Ishikawa (cell line): ENCODE measurements at regions not wholly inside any gene's neighbourhood (a gene's known extent, or its start where the extent isn't known, plus 50 kb on each side); places are given as distances from the start of the nearest gene placed in this dataset.

Experiments
- CEBPB ChIP-seq: IDR thresholded peaks from 2 replicates; pipeline ENCODE4 v1.6.1; 2012
- CREB1 ChIP-seq: IDR thresholded peaks from 2 replicates; pipeline ENCODE4 v1.6.1; 2012; ENCODE audit warnings: low read depth
- EGR1 ChIP-seq: IDR thresholded peaks from 2 replicates; pipeline ENCODE4 v1.6.1; 2012
- EP300 ChIP-seq: IDR thresholded peaks from 2 replicates; pipeline ENCODE4 v1.6.1; 2012; ENCODE audit warnings: borderline replicate concordance
- FOXM1 ChIP-seq: IDR thresholded peaks from 2 replicates; pipeline ENCODE4 v1.6.1; 2012; ENCODE audit warnings: low read depth, borderline replicate concordance
- NFIC ChIP-seq: IDR thresholded peaks from 2 replicates; pipeline ENCODE4 v1.6.1; 2012
- RAD21 ChIP-seq: IDR thresholded peaks from 2 replicates; pipeline ENCODE4 v1.6.1; 2012; ENCODE audit warnings: low read depth
- TAF1 ChIP-seq: IDR thresholded peaks from 2 replicates; pipeline ENCODE4 v1.6.1; 2012; ENCODE audit warnings: low read depth, mild to moderate bottlenecking
- TCF12 ChIP-seq: IDR thresholded peaks from 2 replicates; pipeline ENCODE4 v1.6.1; 2012; ENCODE audit warnings: low read depth
- TEAD4 ChIP-seq: IDR thresholded peaks from 2 replicates; pipeline ENCODE4 v1.6.1; 2012
- YY1 ChIP-seq: IDR thresholded peaks from 2 replicates; pipeline ENCODE4 v1.6.1; 2012; ENCODE audit warnings: low read depth
- ZBTB7A ChIP-seq: IDR thresholded peaks from 2 replicates; pipeline ENCODE4 v1.6.1; 2012; ENCODE audit warnings: low read depth
- TF ChIP-seq, protein P1 (sequence below): IDR thresholded peaks from 2 replicates; pipeline ENCODE4 v1.6.1; 2012
- TF ChIP-seq, protein P2 (sequence below): IDR thresholded peaks from 2 replicates; pipeline ENCODE4 v1.6.1; 2012
- TF ChIP-seq, protein P3 (sequence below): IDR thresholded peaks from 2 replicates; pipeline ENCODE4 v1.6.1; 2012; ENCODE audit warnings: low read depth, mild to moderate bottlenecking

DNA sequence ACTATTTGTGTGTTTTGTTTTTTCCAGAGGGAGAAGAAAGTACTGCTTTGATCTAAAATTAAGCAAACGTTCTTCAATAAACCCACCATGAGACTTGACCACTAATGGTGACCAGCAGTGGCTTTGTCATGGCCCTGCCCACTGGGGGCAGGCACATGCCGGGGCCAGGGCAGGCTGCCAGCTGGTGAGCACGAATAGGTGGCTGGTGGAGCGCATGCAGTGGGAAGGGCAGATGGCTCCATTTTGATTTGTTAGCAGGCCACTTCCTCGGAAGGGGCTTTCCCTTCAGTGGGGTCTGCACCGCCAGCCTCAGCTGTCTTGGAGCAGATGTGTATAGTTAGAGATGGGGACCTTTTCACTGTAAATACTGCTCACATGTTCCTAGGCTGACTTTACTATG is 277.1 kb downstream of the SOX11 start:
- TF ChIP-seq CEBPB (no peak), YY1 (no peak), FOXM1 (no peak), CREB1 (no peak), NFIC (no peak), TAF1 (no peak), EGR1 (no peak), TEAD4 (no peak), EP300 (no peak), ZBTB7A (no peak), TCF12 (no peak), RAD21 (no peak)
- TF ChIP-seq, protein P1, sequence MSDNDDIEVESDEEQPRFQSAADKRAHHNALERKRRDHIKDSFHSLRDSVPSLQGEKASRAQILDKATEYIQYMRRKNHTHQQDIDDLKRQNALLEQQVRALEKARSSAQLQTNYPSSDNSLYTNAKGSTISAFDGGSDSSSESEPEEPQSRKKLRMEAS: no peak
- TF ChIP-seq, protein P2, sequence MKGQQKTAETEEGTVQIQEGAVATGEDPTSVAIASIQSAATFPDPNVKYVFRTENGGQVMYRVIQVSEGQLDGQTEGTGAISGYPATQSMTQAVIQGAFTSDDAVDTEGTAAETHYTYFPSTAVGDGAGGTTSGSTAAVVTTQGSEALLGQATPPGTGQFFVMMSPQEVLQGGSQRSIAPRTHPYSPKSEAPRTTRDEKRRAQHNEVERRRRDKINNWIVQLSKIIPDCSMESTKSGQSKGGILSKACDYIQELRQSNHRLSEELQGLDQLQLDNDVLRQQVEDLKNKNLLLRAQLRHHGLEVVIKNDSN: no peak
- TF ChIP-seq, protein P3, sequence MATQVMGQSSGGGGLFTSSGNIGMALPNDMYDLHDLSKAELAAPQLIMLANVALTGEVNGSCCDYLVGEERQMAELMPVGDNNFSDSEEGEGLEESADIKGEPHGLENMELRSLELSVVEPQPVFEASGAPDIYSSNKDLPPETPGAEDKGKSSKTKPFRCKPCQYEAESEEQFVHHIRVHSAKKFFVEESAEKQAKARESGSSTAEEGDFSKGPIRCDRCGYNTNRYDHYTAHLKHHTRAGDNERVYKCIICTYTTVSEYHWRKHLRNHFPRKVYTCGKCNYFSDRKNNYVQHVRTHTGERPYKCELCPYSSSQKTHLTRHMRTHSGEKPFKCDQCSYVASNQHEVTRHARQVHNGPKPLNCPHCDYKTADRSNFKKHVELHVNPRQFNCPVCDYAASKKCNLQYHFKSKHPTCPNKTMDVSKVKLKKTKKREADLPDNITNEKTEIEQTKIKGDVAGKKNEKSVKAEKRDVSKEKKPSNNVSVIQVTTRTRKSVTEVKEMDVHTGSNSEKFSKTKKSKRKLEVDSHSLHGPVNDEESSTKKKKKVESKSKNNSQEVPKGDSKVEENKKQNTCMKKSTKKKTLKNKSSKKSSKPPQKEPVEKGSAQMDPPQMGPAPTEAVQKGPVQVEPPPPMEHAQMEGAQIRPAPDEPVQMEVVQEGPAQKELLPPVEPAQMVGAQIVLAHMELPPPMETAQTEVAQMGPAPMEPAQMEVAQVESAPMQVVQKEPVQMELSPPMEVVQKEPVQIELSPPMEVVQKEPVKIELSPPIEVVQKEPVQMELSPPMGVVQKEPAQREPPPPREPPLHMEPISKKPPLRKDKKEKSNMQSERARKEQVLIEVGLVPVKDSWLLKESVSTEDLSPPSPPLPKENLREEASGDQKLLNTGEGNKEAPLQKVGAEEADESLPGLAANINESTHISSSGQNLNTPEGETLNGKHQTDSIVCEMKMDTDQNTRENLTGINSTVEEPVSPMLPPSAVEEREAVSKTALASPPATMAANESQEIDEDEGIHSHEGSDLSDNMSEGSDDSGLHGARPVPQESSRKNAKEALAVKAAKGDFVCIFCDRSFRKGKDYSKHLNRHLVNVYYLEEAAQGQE: no peak

DNA sequence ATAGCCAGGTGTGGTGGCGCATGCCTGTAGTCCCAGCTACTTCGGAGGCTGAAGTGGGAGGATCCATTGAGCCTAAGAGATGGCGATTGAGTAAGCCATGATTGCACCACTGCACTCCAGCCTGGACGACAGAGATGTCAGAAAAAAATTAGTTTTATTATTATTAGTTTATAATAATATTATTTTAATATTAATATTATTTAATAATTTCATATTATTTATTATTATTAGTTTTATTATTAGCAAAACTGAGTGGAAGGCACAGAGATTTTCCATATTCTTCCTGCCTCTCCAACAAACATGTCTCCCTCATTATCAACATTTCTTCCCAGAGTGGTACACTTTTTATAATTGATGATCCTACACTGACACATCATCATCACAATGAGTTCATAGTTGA is 278.2 kb downstream of the SOX11 start:
- no peak for TF ChIP-seq RAD21
- TF ChIP-seq NFIC: no peak
- TF ChIP-seq EGR1: no peak
- TF ChIP-seq, protein P3: no peak
- no peak for TF ChIP-seq TCF12
- no peak for TF ChIP-seq CREB1

DNA sequence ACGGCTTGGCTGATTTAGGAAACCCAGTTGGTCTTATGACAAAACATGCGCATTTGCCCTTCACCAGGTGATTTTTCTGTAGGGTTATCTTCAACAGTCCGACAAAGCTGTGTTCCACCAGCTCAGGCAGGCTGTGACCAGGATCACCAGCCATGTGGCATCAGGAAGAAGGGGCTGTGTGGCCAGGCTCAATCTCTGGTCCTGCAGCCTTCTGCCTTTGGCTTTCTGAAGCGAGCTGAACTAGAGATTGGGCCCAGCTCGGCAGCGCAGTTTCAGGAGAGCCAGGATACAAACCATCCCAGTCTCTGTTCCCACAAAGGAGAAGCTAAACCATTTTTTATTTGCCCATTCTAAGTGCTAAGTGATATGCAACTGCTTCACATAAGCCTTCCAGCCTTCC is 282.3 kb downstream of the SOX11 start:
- TF ChIP-seq ZBTB7A (no peak), NFIC (no peak), TAF1 (no peak), TCF12 (no peak), CEBPB (no peak), TEAD4 (no peak), YY1 (no peak), RAD21 (no peak), EGR1 (no peak), FOXM1 (no peak), CREB1 (no peak), EP300 (no peak)
- TF ChIP-seq, protein P3: no peak
- TF ChIP-seq, protein P1: no peak
- TF ChIP-seq, protein P2: no peak

DNA sequence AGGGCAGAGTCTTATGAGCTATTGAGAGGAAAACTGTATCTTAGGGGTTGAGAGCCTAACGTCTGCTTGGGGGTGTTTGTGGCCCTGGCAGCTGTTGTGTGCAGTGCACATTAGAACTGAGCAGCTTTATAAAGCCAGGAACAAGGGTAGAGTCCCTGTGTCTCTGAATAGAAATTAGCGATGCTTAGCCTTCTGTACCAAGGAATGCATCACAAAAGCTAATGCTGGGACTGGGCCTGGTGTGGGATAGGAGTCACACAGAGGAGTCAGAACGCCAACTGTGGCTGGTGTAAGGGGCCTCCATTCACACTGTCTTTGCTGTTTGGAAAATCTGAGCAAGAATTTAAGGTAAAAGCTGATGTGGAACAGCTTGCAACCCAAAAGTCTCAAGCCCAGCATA is 283.2 kb downstream of the SOX11 start:
- TF ChIP-seq TEAD4: no peak
- TF ChIP-seq, protein P3: no peak
- TF ChIP-seq, protein P1: no peak
- TF ChIP-seq RAD21: no peak
- no peak for TF ChIP-seq EP300
- no peak for TF ChIP-seq TAF1
